Fibroblast of villous mesenchyme (primary cell): ENCODE measurements at regions not wholly inside any gene's neighbourhood (a gene's known extent, or its start where the extent isn't known, plus 50 kb on each side); places are given as distances from the start of the nearest gene placed in this dataset.
"Not testable (repeated sequence)": the region's sequence is repeated elsewhere in the genome, so short reads cannot be mapped to it uniquely, and the experiment has no call there.

Source experiments
- DNase-seq: peaks from one replicate; pipeline ENCODE4 v3.0.0-alpha.2; 2010; ENCODE audit warnings: low read depth
- H3K4me3 ChIP-seq: 2 replicates; pipeline ENCODE4 v1.5.1; 2011; ENCODE audit warnings: low read depth, mild to moderate bottlenecking, low read length

- DNase-seq, H3K4me3 ChIP-seq: not testable (repeated sequence)
Measured at GRCh38 chr1:146355373-146355772, 126.6 kb upstream of the NOTCH2NLA start.

GRCh38 chr1:146326863-146327262 is 98.0 kb upstream of the NOTCH2NLA start:
- H3K4me3 ChIP-seq, DNase-seq: not testable (repeated sequence)

- H3K4me3 ChIP-seq, DNase-seq: not testable (repeated sequence)
Measured at GRCh38 chr1:146324463-146324862, 95.6 kb upstream of the NOTCH2NLA start.

GRCh38 chr1:146323302-146323701 is 94.5 kb upstream of the NOTCH2NLA start:
- not testable (repeated sequence) for DNase-seq, H3K4me3 ChIP-seq

- not testable (repeated sequence) for H3K4me3 ChIP-seq, DNase-seq
Measured at GRCh38 chr1:146322893-146323292, 94.1 kb upstream of the NOTCH2NLA start.

- not testable (repeated sequence) for H3K4me3 ChIP-seq, DNase-seq
Measured at GRCh38 chr1:146318715-146319114, 89.9 kb upstream of the NOTCH2NLA start.

- not testable (repeated sequence) for H3K4me3 ChIP-seq, DNase-seq
Measured at GRCh38 chr1:146317785-146318184, 89.0 kb upstream of the NOTCH2NLA start.

- not testable (repeated sequence) for H3K4me3 ChIP-seq, DNase-seq
Measured at GRCh38 chr1:146314449-146315246, 85.8 kb upstream of the NOTCH2NLA start.

- DNase-seq, H3K4me3 ChIP-seq: not testable (repeated sequence)
Measured at GRCh38 chr1:146310579-146310978, 81.8 kb upstream of the NOTCH2NLA start.

- not testable (repeated sequence) for DNase-seq, H3K4me3 ChIP-seq
Measured at GRCh38 chr1:146309427-146309826, 80.6 kb upstream of the NOTCH2NLA start.

GRCh38 chr1:146308892-146309291 is 80.1 kb upstream of the NOTCH2NLA start:
- DNase-seq = not testable (repeated sequence)

GRCh38 chr1:146308152-146308551 is 79.3 kb upstream of the NOTCH2NLA start:
- H3K4me3 ChIP-seq = not testable (repeated sequence)

More at GRCh38 chr1:146308892-146309291, 80.1 kb upstream of the NOTCH2NLA start:
- not testable (repeated sequence) for H3K4me3 ChIP-seq

GRCh38 chr1:146307632-146308031 is 78.8 kb upstream of the NOTCH2NLA start:
- not testable (repeated sequence) for DNase-seq, H3K4me3 ChIP-seq

More at GRCh38 chr1:146308152-146308551, 79.3 kb upstream of the NOTCH2NLA start:
- DNase-seq = not testable (repeated sequence)

GRCh38 chr1:146306651-146307050 is 77.8 kb upstream of the NOTCH2NLA start:
- not testable (repeated sequence) for DNase-seq, H3K4me3 ChIP-seq

- DNase-seq, H3K4me3 ChIP-seq: not testable (repeated sequence)
Measured at GRCh38 chr1:146305442-146305841, 76.6 kb upstream of the NOTCH2NLA start.

GRCh38 chr1:146298575-146298897 is 69.7 kb upstream of the NOTCH2NLA start:
- not testable (repeated sequence) for H3K4me3 ChIP-seq, DNase-seq

GRCh38 chr1:146297781-146298574 is 69.2 kb upstream of the NOTCH2NLA start:
- H3K4me3 ChIP-seq = not testable (repeated sequence)

GRCh38 chr1:146292940-146293936 is 64.4 kb upstream of the NOTCH2NLA start:
- DNase-seq, H3K4me3 ChIP-seq: not testable (repeated sequence)

More at GRCh38 chr1:146297781-146298574, 69.2 kb upstream of the NOTCH2NLA start:
- DNase-seq = not testable (repeated sequence)
